ENCODE measurements at regions not wholly inside any gene's neighbourhood (a gene's known extent, or its start where the extent isn't known, plus 50 kb on each side); places are given as distances from the start of the nearest gene placed in this dataset.

DNA sequence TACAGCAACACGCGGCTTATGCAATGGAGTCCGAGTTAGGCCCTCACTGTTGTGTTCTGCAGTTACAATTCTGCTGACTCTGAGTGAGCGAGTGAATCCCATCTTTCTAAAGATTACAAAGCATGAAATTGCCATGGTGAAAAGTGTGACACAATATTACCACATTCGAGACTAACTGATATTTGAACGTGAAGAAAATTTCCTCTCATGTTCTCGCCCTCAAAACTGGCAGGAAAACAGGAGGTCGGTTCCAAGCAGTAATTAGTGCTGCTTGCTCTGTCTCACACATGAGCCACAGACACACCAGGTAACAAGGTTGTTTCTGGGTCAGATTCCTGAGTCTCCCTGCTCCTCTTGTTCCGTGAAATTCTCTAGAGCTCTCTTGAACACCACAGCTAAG, 93.7 kb upstream of the RIOK3 start:
- intact Hi-C loops (cut with DNase I): loop anchor here (10.0 kb wide), 2 partner anchors 125 to 225 kb away; partner anchors contain the start of gene CABLES1
- peaks cover 0 to 34% (median 17%) of the 10 kb centered on the region in 3 donors for H3K4me1 ChIP-seq
- H3K27me3 ChIP-seq: no peaks in the 10 kb centered on the region
- 84 to 90% methylated on average over 9 of the region's 9 CpGs for WGBS, 2 donors
- DNase-seq: no peak
- TF ChIP-seq POLR2A (IDR thresholded peaks at IDR 0.05): no peak
- TF ChIP-seq, protein P1, sequence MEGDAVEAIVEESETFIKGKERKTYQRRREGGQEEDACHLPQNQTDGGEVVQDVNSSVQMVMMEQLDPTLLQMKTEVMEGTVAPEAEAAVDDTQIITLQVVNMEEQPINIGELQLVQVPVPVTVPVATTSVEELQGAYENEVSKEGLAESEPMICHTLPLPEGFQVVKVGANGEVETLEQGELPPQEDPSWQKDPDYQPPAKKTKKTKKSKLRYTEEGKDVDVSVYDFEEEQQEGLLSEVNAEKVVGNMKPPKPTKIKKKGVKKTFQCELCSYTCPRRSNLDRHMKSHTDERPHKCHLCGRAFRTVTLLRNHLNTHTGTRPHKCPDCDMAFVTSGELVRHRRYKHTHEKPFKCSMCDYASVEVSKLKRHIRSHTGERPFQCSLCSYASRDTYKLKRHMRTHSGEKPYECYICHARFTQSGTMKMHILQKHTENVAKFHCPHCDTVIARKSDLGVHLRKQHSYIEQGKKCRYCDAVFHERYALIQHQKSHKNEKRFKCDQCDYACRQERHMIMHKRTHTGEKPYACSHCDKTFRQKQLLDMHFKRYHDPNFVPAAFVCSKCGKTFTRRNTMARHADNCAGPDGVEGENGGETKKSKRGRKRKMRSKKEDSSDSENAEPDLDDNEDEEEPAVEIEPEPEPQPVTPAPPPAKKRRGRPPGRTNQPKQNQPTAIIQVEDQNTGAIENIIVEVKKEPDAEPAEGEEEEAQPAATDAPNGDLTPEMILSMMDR (IDR thresholded peaks at IDR 0.05): no peak
- no peaks in the 10 kb centered on the region for H3K36me3 ChIP-seq
- no peak overlapping the region for H3K27ac ChIP-seq
- H3K4me3 ChIP-seq: no peak overlapping the region
- no peaks in the 10 kb centered on the region for H3K9me3 ChIP-seq

DNA sequence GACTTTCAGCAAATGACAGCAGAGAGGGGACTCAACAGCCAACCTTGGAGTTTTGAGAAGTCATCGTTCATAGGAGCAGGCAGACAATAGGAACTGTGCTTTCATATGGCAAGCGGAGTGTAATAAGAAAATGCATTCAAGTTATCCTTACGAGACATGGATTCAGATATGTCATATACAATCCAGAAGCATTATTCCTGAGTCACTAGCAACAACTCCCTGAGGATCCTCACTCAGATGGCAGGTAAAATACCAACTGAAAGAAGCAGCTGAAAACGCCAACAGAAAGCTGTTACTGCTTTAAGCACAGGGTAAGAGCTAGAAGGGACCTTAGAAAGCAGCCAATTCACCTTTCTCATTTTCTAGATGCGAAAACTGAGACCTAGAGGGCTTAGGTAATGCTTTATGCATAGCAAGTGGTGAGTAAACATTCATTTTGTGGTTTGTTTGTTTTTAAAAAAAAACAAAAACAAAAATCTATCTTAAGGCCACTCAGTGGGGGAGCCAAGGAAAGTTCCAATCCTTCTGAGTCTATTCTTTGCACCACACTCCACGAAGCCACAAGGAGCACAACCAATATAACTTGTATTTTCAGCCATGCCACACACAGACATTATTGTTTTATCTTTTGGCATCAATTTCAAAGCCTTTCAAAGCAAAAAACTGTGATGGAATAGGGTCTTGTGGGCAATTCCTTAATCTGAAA, 89.1 kb upstream of the RIOK3 start:
- Histone ChIP-seq H3K4me1 (peaks cover 0 to 11% (median 5%) of the 10 kb centered on the region in 3 donors), H3K27me3 (no peaks in the 10 kb centered on the region), H3K9me3 (no peaks in the 10 kb centered on the region), H3K36me3 (no peaks in the 10 kb centered on the region), H3K4me3 (no peak overlapping the region), H3K27ac (no peak overlapping the region)
- no peak for DNase-seq
- WGBS, 2 donors: 90 to 94% methylated on average over 6 of the region's 6 CpGs
- TF ChIP-seq, protein P1 (IDR thresholded peaks at IDR 0.05): no peak
- TF ChIP-seq POLR2A (IDR thresholded peaks at IDR 0.05): no peak
- intact Hi-C loops (cut with DNase I): no loop called here

DNA sequence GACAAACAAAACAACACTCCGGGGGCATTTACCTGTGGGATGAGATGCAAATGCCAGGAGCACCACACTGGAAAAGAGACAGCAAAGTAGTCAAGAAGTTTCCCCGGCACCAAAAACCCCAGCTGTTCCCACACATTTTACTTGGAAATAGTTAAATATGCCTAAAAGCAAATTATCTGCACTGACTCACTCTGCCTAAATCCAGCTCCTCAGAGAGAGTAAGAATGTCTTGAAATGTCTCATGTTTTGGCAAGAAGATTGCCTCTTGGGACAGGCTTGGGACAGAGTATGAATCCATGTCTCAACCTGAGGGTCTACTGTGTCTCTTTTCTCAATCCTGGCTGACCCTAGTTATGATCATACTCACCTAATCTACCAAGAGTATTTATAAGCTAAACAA, 87.5 kb upstream of the RIOK3 start:
- Histone ChIP-seq H3K4me3 (no peak overlapping the region), H3K9me3 (no peaks in the 10 kb centered on the region), H3K27ac (peak overlapping the region in 2 of 4 donors; percentile 33 to 58), H3K36me3 (no peaks in the 10 kb centered on the region), H3K4me1 (peaks cover 0 to 10% (median 5%) of the 10 kb centered on the region in 3 donors), H3K27me3 (no peaks in the 10 kb centered on the region)
- no peak for TF ChIP-seq POLR2A (IDR thresholded peaks at IDR 0.05)
- TF ChIP-seq, protein P1 (IDR thresholded peaks at IDR 0.05): no peak
- intact Hi-C loops (cut with DNase I): no loop called here
- DNase-seq: no peak
- WGBS, 2 donors: 56 to 76% methylated on average over 2 of the region's 2 CpGs

DNA sequence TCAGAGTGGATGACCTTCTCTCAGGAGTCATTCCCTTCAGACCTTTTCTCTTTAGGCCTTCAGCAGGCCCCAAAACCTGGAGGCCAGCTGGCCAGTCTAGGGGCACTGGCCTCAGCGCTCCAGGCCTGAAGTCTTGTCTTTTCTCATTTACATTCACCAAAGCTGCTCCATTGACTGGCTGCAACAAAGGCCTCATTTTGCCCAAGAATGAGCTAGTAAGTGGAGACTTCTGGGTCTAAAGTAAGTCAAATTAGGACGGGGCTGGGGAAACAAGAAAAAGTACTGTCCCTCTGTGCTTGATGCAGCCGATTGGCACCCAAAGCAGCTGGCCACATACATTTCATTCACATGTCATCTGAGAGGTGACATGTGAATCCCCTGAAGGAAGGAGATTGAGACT, 83.8 kb upstream of the RIOK3 start:
- 88 to 94% methylated on average over 3 of the region's 3 CpGs for WGBS, 2 donors
- no peaks in the 10 kb centered on the region for H3K9me3 ChIP-seq
- H3K27me3 ChIP-seq: no peaks in the 10 kb centered on the region
- DNase-seq: no peak
- intact Hi-C loops (cut with DNase I): no loop called here
- no peak overlapping the region for H3K27ac ChIP-seq
- peaks cover 0 to 10% (median 5%) of the 10 kb centered on the region in 3 donors for H3K4me1 ChIP-seq
- H3K36me3 ChIP-seq: no peaks in the 10 kb centered on the region
- no peak overlapping the region for H3K4me3 ChIP-seq
- TF ChIP-seq POLR2A (IDR thresholded peaks at IDR 0.05): no peak

DNA sequence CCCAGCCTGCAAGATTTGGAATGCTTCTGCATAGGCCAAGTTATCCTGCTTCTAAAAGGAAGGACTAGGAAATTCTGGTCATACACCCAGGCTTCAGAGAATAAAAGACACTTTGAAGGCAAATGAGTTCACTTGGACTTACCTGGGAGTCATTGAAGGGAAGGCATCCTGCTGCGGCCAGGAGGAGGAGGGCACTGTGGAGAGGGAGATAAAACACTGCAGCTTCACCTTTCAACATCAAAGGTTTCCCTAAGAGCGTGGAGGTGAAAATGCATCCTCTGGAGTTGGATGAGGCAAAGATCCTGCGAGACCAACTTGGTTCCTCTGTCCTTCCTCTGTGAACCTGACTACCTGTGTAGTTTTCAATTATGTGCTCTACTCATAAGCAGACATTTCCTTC, 79.5 kb upstream of the RIOK3 start:
- Histone ChIP-seq H3K9me3 (no peaks in the 10 kb centered on the region), H3K27ac (no peak overlapping the region), H3K4me1 (peaks cover 2 to 18% (median 18%) of the 10 kb centered on the region in 3 donors), H3K27me3 (no peaks in the 10 kb centered on the region), H3K36me3 (no peaks in the 10 kb centered on the region), H3K4me3 (no peak overlapping the region)
- WGBS, 2 donors: 90 to 100% methylated on average over 3 of the region's 3 CpGs
- TF ChIP-seq, protein P1 (IDR thresholded peaks at IDR 0.05): no peak
- TF ChIP-seq POLR2A (IDR thresholded peaks at IDR 0.05): no peak
- intact Hi-C loops (cut with DNase I): no loop called here
- no peak for DNase-seq
